Thoracic aorta (tissue), 2 donors: ENCODE measurements at regions not wholly inside any gene's neighbourhood (a gene's known extent, or its start where the extent isn't known, plus 50 kb on each side); places are given as distances from the start of the nearest gene placed in this dataset.

Experiments used
- ATAC-seq: fragments of 150-250 bp; one replicate; pipeline ENCODE4 v1.8.0; 2017; ENCODE audit warnings: low read depth; ENCODE audit not compliant: insufficient number of reproducible peaks, low FRiP score
- DNase-seq: peaks from one replicate; pipeline ENCODE4 v3.0.0-alpha.2; 2020; ENCODE audit warnings: low spot score
- H3K27ac ChIP-seq, 2 donors: fragments of 200-600 bp; sonication (generic); 1 replicate in 1 of 2; 2 replicates in 1 of 2; pipeline ENCODE4 v1.5.1; 2016; ENCODE audit warnings: mild to moderate bottlenecking in 2 of 2, moderate library complexity in 2 of 2
- H3K27me3 ChIP-seq: fragments of 200-600 bp; sonication (generic); replicated peaks from 2 replicates; pipeline ENCODE4 v1.6.0; 2016; ENCODE audit warnings: mild to moderate bottlenecking; ENCODE audit not compliant: insufficient read depth
- H3K36me3 ChIP-seq: fragments of 200-600 bp; sonication (generic); one replicate; pipeline ENCODE4 v1.5.1; 2016
- H3K4me1 ChIP-seq, 2 donors: fragments of 200-600 bp; sonication (generic); 1 replicate in 1 of 2; 2 replicates in 1 of 2; pipeline versions ENCODE4 v1.5.1 to v1.6.0; 2016; ENCODE audit warnings: low read depth in 2 of 2, mild to moderate bottlenecking in 1 of 2; ENCODE audit not compliant: control insufficient read depth in 1 of 2
- H3K4me3 ChIP-seq: fragments of 200-600 bp; sonication (generic); 2 replicates; pipeline ENCODE4 v1.5.1; 2016; ENCODE audit warnings: mild to moderate bottlenecking
- H3K9me3 ChIP-seq: fragments of 200-600 bp; sonication (generic); 2 replicates; pipeline ENCODE4 v1.5.1; 2016
- TF ChIP-seq, protein P1 (sequence below): fragments of 200-600 bp; sonication (generic); IDR thresholded peaks from one replicate; pipeline ENCODE4 v1.5.1; 2019; ENCODE audit warnings: antibody characterized with exemption

DNA sequence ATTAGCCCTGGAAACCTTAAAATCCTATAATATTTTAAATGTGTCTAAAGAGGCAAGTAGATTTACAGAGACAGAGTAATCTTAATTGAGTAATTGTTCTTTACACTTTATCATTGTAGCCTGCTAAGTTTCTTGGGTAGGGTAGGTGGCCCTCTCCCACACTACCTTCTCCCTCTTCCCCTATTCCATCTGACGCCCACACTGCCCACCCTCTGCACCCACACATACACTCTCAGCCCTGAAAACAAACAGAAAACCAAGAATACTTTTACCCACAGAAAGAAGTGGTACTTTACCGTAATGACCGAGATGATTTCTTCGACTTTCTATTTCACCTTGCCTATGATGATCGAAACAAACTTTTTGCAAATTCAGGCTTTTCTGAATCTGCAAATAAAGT, 320.4 kb upstream of the OBI1 start:
- no peak overlapping the region for H3K4me3 ChIP-seq
- ATAC-seq (no peak), DNase-seq (no peak)
- TF ChIP-seq, protein P1, sequence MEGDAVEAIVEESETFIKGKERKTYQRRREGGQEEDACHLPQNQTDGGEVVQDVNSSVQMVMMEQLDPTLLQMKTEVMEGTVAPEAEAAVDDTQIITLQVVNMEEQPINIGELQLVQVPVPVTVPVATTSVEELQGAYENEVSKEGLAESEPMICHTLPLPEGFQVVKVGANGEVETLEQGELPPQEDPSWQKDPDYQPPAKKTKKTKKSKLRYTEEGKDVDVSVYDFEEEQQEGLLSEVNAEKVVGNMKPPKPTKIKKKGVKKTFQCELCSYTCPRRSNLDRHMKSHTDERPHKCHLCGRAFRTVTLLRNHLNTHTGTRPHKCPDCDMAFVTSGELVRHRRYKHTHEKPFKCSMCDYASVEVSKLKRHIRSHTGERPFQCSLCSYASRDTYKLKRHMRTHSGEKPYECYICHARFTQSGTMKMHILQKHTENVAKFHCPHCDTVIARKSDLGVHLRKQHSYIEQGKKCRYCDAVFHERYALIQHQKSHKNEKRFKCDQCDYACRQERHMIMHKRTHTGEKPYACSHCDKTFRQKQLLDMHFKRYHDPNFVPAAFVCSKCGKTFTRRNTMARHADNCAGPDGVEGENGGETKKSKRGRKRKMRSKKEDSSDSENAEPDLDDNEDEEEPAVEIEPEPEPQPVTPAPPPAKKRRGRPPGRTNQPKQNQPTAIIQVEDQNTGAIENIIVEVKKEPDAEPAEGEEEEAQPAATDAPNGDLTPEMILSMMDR: no peak
- no peaks in the 10 kb centered on the region for H3K27me3 ChIP-seq
- no peaks in the 10 kb centered on the region for H3K36me3 ChIP-seq
- no peak overlapping the region for H3K27ac ChIP-seq
- no peaks in the 10 kb centered on the region for H3K9me3 ChIP-seq
- no peaks in the 10 kb centered on the region for H3K4me1 ChIP-seq

DNA sequence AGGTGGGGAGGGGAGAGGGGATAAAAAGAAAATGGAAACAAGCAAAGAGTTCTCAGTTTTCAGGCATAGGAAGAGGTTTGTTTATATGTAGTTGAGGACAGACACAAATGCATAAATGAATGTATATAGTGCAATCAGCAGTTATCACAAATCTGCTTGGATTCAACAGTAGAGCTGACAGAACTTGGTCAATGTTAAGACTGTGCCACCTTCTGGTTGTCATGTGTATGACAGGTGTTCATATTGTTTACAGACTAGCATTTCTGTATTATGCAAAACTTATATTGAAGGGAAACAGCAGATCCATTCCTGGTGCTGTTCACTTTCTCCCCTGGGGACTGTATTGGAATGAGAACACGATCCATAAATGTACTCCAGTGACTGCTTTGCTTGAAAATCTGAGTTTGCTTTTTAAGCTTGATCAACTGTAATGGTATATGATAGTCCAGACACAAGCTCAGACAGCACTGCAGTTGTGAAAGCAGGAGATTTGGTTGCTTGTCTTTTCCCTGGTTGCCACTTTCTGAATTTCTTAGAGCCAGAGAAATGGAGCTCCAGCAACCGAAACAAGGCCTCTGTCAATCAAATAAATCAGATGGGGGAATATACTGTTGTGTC, 319.5 kb upstream of the OBI1 start:
- Histone ChIP-seq H3K27ac (no peak overlapping the region), H3K4me1 (no peaks in the 10 kb centered on the region), H3K27me3 (no peaks in the 10 kb centered on the region), H3K9me3 (no peaks in the 10 kb centered on the region), H3K4me3 (no peak overlapping the region), H3K36me3 (no peaks in the 10 kb centered on the region)
- ATAC-seq: no peak
- no peak for DNase-seq
- TF ChIP-seq, protein P1: peak; percentile 36

DNA sequence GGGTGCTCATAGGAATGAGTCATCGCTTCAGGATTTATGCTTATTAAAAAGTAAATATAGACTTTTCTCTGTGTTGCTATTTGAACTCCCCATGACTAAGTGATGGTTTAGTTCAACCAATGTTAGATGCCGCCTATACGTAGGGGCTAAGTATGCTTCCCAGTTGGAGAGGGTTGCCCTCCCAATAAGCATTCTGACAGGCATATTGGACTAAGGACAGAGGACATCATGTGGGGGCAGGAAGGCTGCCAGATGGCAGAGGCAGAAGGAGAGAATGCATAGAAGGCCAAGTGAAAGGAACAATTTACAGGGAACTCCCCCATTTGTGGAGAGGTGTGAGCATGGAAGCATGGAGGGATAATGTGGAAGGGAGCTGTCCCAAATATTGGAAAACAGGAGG, 318.4 kb upstream of the OBI1 start:
- Histone ChIP-seq H3K36me3 (no peaks in the 10 kb centered on the region), H3K9me3 (no peaks in the 10 kb centered on the region), H3K4me1 (no peaks in the 10 kb centered on the region), H3K27me3 (no peaks in the 10 kb centered on the region), H3K4me3 (no peak overlapping the region), H3K27ac (no peak overlapping the region)
- ATAC-seq (no peak), DNase-seq (no peak)
- TF ChIP-seq, protein P1: no peak

DNA sequence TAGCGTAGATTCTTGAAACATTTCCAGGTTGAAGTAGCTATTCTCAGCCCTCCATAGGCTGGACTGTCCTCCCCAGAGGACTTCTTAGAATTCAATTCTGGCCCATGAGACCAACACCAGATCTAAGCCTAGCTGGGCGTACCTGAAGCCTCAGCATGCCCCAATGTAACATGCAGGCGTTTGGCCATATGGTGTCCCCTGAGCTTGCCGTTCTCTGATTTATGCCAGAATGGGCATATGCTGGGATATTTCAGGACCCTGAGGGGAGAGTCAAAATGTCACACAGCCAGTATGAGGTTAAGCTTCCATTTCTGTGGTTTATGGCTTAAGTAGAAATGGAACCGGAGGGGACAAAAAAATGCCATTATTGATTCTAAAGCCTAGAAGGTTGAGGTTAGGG, 317.7 kb upstream of the OBI1 start:
- H3K9me3 ChIP-seq: no peaks in the 10 kb centered on the region
- H3K27ac ChIP-seq: no peak overlapping the region
- H3K4me1 ChIP-seq: no peaks in the 10 kb centered on the region
- H3K36me3 ChIP-seq: no peaks in the 10 kb centered on the region
- H3K4me3 ChIP-seq: no peak overlapping the region
- TF ChIP-seq, protein P1: no peak
- no peak for DNase-seq
- ATAC-seq: no peak
- no peaks in the 10 kb centered on the region for H3K27me3 ChIP-seq

DNA sequence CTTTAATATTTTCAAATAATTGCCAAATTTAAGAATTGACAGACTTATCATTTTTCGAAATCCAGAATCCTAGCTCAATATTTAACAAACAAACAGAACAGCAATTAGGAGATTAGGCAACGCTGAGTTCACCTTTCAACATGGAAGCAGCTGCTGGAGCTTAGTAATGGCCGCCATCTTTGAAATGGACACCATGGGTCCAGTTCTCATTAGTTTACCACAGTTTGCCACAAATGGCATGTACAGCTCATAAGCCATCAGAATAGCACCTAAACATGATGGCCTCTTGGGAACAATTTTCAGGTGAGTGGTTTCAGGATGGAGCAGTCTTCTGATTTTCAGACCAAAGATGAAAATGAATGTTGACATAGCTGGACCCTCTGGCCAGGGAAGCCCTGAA, 313.6 kb upstream of the OBI1 start:
- TF ChIP-seq, protein P1: no peak
- H3K4me1 ChIP-seq: no peaks in the 10 kb centered on the region
- DNase-seq (no peak), ATAC-seq (no peak)
- no peaks in the 10 kb centered on the region for H3K36me3 ChIP-seq
- H3K27ac ChIP-seq: no peak overlapping the region
- no peaks in the 10 kb centered on the region for H3K9me3 ChIP-seq
- no peak overlapping the region for H3K4me3 ChIP-seq
- H3K27me3 ChIP-seq: no peaks in the 10 kb centered on the region
